ENCODE measurements at regions not wholly inside any gene's neighbourhood (a gene's known extent, or its start where the extent isn't known, plus 50 kb on each side); places are given as distances from the start of the nearest gene placed in this dataset.
A peak's percentile ranks its signal among the peaks of the same experiment; 100 is the strongest.

- no peak for ATAC-seq (ENCODE audit: low FRiP score in 2 of 2)
- H3K9me3 ChIP-seq: no peaks in the 10 kb centered on the region
- H3K27ac ChIP-seq: peak overlapping the region in 2 of 4 donors; percentile 35 to 63
Observed at GRCh38 chr13:110023729-110024644, 237.6 kb upstream of the IRS2 start.

GRCh38 chr13:110018009-110018408 lies 231.6 kb upstream of the IRS2 start:
- H3K36me3 ChIP-seq: no peaks in the 10 kb centered on the region
- no peaks in the 10 kb centered on the region for H3K27me3 ChIP-seq
- ATAC-seq (ENCODE audit: low FRiP score in 2 of 2) (peak in 1 of 2 donors; percentile 54), DNase-seq (no peak)
- no peaks in the 10 kb centered on the region for H3K4me1 ChIP-seq
- no peak overlapping the region for H3K4me3 ChIP-seq
- WGBS, 2 donors: 84 to 96% methylated on average over 7 to 11 of the region's 11 CpGs
- TF ChIP-seq EP300 (IDR thresholded peaks at IDR 0.05) (no peak), POLR2AphosphoS5 (IDR thresholded peaks at IDR 0.05) (no peak), CTCF (IDR thresholded peaks at IDR 0.05) (no peak), POLR2A (IDR thresholded peaks at IDR 0.05) (no peak)
- H3K27ac ChIP-seq: no peak overlapping the region
- no peaks in the 10 kb centered on the region for H3K9me3 ChIP-seq

More at GRCh38 chr13:110023729-110024644, 237.6 kb upstream of the IRS2 start:
- WGBS, 2 donors: 46 to 47% methylated on average over 12 to 14 of the region's 14 CpGs
- DNase-seq: no peak
- Histone ChIP-seq H3K27me3 (peaks cover 0 to 4% (median 0%) of the 10 kb centered on the region in 4 donors), H3K4me3 (no peak overlapping the region), H3K4me1 (no peaks in the 10 kb centered on the region), H3K36me3 (no peaks in the 10 kb centered on the region)
- peak in 1 of 2 donors; percentile 46 for TF ChIP-seq POLR2AphosphoS5 (IDR thresholded peaks at IDR 0.05)
- TF ChIP-seq CTCF (IDR thresholded peaks at IDR 0.05): no peak
- TF ChIP-seq EP300 (IDR thresholded peaks at IDR 0.05): peak in 1 of 4 donors; percentile 81

GRCh38 chr13:110017379-110017778 lies 231.0 kb upstream of the IRS2 start:
- no peaks in the 10 kb centered on the region for H3K27me3 ChIP-seq
- 48 to 69% methylated on average over 7 of the region's 7 CpGs for WGBS, 2 donors
- H3K4me1 ChIP-seq: no peaks in the 10 kb centered on the region
- no peaks in the 10 kb centered on the region for H3K36me3 ChIP-seq
- peak; percentile 44 to 46 for ATAC-seq (ENCODE audit: low FRiP score in 2 of 2)
- TF ChIP-seq CTCF (IDR thresholded peaks at IDR 0.05): no peak
- no peak for TF ChIP-seq POLR2AphosphoS5 (IDR thresholded peaks at IDR 0.05)
- no peak for TF ChIP-seq POLR2A (IDR thresholded peaks at IDR 0.05)
- TF ChIP-seq EP300 (IDR thresholded peaks at IDR 0.05): no peak
- no peaks in the 10 kb centered on the region for H3K9me3 ChIP-seq
- no peak overlapping the region for H3K27ac ChIP-seq
- no peak overlapping the region for H3K4me3 ChIP-seq
- DNase-seq: peak in 1 of 2 donors; percentile 34

GRCh38 chr13:110015253-110015652 lies 228.9 kb upstream of the IRS2 start:
- H3K36me3 ChIP-seq: no peaks in the 10 kb centered on the region
- WGBS, 2 donors: 63 to 72% methylated on average over 6 of the region's 6 CpGs
- H3K27me3 ChIP-seq: no peaks in the 10 kb centered on the region
- H3K4me3 ChIP-seq: no peak overlapping the region
- TF ChIP-seq CTCF (IDR thresholded peaks at IDR 0.05) (no peak), POLR2AphosphoS5 (IDR thresholded peaks at IDR 0.05) (no peak), EP300 (IDR thresholded peaks at IDR 0.05) (no peak), POLR2A (IDR thresholded peaks at IDR 0.05) (no peak)
- ATAC-seq (ENCODE audit: low FRiP score in 2 of 2): no peak
- no peak overlapping the region for H3K27ac ChIP-seq
- H3K4me1 ChIP-seq: no peaks in the 10 kb centered on the region
- DNase-seq: no peak
- H3K9me3 ChIP-seq: no peaks in the 10 kb centered on the region
